HL-60 (cell line): ENCODE measurements at regions not wholly inside any gene's neighbourhood (a gene's known extent, or its start where the extent isn't known, plus 50 kb on each side); places are given as distances from the start of the nearest gene placed in this dataset.
A peak's percentile ranks its signal among the peaks of the same experiment; 100 is the strongest.

Experiments
- DNase-seq, 2 experiments: peaks; one replicate each; pipeline ENCODE4 v3.0.0-alpha.2; 2010 to 2020; ENCODE audit warnings: low read depth in 1 of 2, low spot score in 1 of 2
- H3K27ac ChIP-seq: fragments of 250-450 bp; sonication (Bioruptor Pico); replicated peaks from 2 replicates; pipeline ENCODE4 v1.5.1; 2020; ENCODE audit warnings: mild to moderate bottlenecking, moderate library complexity
- H3K27me3 ChIP-seq: fragments of 250-450 bp; sonication (Bioruptor Pico); 2 replicates; pipeline ENCODE4 v1.5.1; 2021; ENCODE audit warnings: mild to moderate bottlenecking, moderate library complexity; ENCODE audit not compliant: insufficient read depth, poor library complexity, severe bottlenecking
- H3K4me3 ChIP-seq: replicated peaks from 2 replicates; pipeline ENCODE4 v1.5.1; 2011; ENCODE audit warnings: mild to moderate bottlenecking, control low read depth, low read length; ENCODE audit not compliant: insufficient read depth
- GABPA ChIP-seq: IDR thresholded peaks from 2 replicates; pipeline ENCODE4 v1.6.1; 2012; ENCODE audit warnings: low read depth
- POLR2AphosphoS5 ChIP-seq: IDR thresholded peaks from 2 replicates; pipeline ENCODE4 v1.6.1; 2012; ENCODE audit warnings: low read depth
- SPI1 ChIP-seq: IDR thresholded peaks from 2 replicates; pipeline ENCODE4 v1.6.1; 2012; ENCODE audit warnings: low read depth, mild to moderate bottlenecking, borderline replicate concordance
- TF ChIP-seq, protein P1 (sequence below): IDR thresholded peaks from one replicate; pipeline ENCODE4 v1.5.1; 2011; ENCODE audit warnings: low read length, control low read depth, inconsistent platforms; ENCODE audit not compliant: insufficient read depth
- TF ChIP-seq, protein P2 (sequence below): IDR thresholded peaks from 2 replicates; pipeline ENCODE4 v1.6.1; 2012; ENCODE audit warnings: low read depth; ENCODE audit not compliant: insufficient replicate concordance

DNA sequence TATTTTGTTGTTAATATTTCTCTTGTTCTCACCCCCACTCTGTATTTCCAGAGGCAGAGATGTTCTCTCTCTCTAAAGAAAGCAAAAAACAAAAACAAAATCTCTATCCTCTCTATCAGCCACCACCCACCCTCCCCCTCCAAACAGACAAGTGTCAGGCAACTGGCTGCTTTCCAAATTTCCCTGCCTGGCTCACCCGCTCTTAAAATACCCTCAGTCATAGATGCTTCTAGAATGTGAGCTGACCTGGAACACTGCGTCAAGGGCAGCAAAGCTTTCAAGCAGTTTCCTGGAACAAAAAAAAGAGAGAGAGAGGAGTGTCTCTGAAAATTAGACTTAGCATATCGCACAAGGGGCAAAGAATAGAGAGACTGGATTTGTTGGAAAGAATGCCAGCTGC lies 341.0 kb upstream of the ZMIZ1 start:
- Histone ChIP-seq H3K4me3 (no peak overlapping the region), H3K27ac (no peak overlapping the region), H3K27me3 (no peaks in the 10 kb centered on the region)
- DNase-seq = no peak
- TF ChIP-seq POLR2AphosphoS5 (no peak), GABPA (no peak), SPI1 (no peak)
- TF ChIP-seq, protein P1, sequence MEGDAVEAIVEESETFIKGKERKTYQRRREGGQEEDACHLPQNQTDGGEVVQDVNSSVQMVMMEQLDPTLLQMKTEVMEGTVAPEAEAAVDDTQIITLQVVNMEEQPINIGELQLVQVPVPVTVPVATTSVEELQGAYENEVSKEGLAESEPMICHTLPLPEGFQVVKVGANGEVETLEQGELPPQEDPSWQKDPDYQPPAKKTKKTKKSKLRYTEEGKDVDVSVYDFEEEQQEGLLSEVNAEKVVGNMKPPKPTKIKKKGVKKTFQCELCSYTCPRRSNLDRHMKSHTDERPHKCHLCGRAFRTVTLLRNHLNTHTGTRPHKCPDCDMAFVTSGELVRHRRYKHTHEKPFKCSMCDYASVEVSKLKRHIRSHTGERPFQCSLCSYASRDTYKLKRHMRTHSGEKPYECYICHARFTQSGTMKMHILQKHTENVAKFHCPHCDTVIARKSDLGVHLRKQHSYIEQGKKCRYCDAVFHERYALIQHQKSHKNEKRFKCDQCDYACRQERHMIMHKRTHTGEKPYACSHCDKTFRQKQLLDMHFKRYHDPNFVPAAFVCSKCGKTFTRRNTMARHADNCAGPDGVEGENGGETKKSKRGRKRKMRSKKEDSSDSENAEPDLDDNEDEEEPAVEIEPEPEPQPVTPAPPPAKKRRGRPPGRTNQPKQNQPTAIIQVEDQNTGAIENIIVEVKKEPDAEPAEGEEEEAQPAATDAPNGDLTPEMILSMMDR = no peak

DNA sequence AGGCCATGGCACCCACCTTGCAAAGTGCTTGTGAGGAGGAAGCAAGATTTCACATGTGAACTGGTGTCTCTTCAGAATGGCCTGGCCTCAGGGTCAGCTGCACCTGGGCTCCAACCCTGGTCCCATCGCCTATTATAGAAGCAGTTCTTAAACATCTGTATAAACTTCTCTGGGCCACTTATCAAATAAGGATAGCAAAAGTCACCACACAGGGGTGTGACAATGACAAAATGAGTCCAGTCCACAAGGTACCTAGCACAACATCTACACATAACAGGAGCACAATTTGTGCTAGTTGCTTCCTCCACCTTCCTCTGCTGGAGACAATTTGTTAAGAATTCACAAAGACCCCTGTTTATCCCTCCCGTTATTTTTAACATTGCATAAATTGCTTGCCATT lies 340.6 kb upstream of the ZMIZ1 start:
- H3K27me3 ChIP-seq = no peaks in the 10 kb centered on the region
- H3K27ac ChIP-seq = no peak overlapping the region
- DNase-seq = no peak
- H3K4me3 ChIP-seq = no peak overlapping the region
- TF ChIP-seq, protein P1 = no peak
- TF ChIP-seq, protein P2, sequence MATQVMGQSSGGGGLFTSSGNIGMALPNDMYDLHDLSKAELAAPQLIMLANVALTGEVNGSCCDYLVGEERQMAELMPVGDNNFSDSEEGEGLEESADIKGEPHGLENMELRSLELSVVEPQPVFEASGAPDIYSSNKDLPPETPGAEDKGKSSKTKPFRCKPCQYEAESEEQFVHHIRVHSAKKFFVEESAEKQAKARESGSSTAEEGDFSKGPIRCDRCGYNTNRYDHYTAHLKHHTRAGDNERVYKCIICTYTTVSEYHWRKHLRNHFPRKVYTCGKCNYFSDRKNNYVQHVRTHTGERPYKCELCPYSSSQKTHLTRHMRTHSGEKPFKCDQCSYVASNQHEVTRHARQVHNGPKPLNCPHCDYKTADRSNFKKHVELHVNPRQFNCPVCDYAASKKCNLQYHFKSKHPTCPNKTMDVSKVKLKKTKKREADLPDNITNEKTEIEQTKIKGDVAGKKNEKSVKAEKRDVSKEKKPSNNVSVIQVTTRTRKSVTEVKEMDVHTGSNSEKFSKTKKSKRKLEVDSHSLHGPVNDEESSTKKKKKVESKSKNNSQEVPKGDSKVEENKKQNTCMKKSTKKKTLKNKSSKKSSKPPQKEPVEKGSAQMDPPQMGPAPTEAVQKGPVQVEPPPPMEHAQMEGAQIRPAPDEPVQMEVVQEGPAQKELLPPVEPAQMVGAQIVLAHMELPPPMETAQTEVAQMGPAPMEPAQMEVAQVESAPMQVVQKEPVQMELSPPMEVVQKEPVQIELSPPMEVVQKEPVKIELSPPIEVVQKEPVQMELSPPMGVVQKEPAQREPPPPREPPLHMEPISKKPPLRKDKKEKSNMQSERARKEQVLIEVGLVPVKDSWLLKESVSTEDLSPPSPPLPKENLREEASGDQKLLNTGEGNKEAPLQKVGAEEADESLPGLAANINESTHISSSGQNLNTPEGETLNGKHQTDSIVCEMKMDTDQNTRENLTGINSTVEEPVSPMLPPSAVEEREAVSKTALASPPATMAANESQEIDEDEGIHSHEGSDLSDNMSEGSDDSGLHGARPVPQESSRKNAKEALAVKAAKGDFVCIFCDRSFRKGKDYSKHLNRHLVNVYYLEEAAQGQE = no peak
- no peak for TF ChIP-seq SPI1
- TF ChIP-seq GABPA = no peak
- TF ChIP-seq POLR2AphosphoS5 = no peak

DNA sequence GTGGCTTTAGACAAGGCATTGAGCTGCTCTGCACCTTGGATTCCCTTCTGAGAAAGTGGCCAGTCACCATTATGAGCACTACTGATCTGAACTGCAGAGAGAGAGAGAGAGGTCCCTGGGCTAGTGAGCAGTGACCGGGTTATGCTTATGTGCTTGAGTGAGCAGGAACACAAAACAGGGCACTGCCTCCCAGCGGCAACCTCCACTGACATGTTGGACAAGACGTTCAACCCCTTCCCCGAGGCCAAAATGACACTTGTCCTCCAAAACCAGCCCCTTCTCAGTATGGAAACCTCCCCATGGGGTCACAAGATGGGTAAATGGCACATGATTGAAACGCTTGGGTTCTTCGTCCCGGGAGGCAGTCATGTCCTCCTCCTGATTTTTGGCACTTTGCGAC lies 339.4 kb upstream of the ZMIZ1 start:
- Histone ChIP-seq H3K27ac (no peak overlapping the region), H3K4me3 (no peak overlapping the region), H3K27me3 (no peaks in the 10 kb centered on the region)
- TF ChIP-seq SPI1 (no peak), POLR2AphosphoS5 (no peak)
- TF ChIP-seq, protein P1 = no peak
- TF ChIP-seq, protein P2 = no peak
- DNase-seq = no peak

DNA sequence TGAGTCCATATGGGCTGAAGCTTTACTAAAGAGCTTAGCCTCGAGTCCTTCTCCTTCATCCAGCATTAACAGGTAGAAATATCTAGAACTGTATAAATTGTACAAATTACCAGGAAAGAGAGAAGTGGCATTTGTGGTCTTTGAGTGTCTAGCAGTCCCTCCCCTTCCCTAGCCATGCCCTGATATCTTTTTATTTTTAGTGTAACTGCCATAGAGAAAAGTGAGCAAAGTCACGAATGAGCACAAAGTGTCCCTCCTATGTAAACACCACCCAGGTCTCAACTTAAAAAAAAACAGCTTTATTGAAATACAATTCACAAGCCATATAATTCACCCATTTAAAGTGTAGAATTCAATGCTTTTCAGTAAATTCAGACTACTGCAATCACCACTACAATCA lies 339.0 kb upstream of the ZMIZ1 start:
- no peak for TF ChIP-seq GABPA
- peak; percentile 41; the same call in 1 of the 2 replicates for TF ChIP-seq SPI1
- TF ChIP-seq, protein P1 = no peak
- no peak overlapping the region for H3K4me3 ChIP-seq
- no peaks in the 10 kb centered on the region for H3K27me3 ChIP-seq
- DNase-seq = peak in 1 of 2 experiments; percentile 9
- no peak overlapping the region for H3K27ac ChIP-seq
